ENCODE measurements at regions not wholly inside any gene's neighbourhood (a gene's known extent, or its start where the extent isn't known, plus 50 kb on each side); places are given as distances from the start of the nearest gene placed in this dataset.

- no peak for ATAC-seq
- Histone ChIP-seq H3K4me3 (no peak overlapping the region), H3K27ac (no peak overlapping the region), H3K36me3 (no peaks in the 10 kb centered on the region), H3K9me3 (no peaks in the 10 kb centered on the region), H3K27me3 (no peaks in the 10 kb centered on the region), H3K4me1 (no peaks in the 10 kb centered on the region)
- intact Hi-C loops (cut with DNase I), result no loop called here
- no peak for DNase-seq
- TF ChIP-seq CTCF (IDR thresholded peaks at IDR 0.05), result no peak
Observed at GRCh38 chr11:42709216-42709615, 602.6 kb upstream of the API5 start.

- H3K27ac ChIP-seq, result no peak overlapping the region
- H3K4me1 ChIP-seq, result no peaks in the 10 kb centered on the region
- H3K9me3 ChIP-seq, result no peaks in the 10 kb centered on the region
- no peak for TF ChIP-seq CTCF (IDR thresholded peaks at IDR 0.05)
- no peak for DNase-seq
- intact Hi-C loops (cut with DNase I), result no loop called here
- ATAC-seq, result no peak
- H3K36me3 ChIP-seq, result no peaks in the 10 kb centered on the region
- no peak overlapping the region for H3K4me3 ChIP-seq
- H3K27me3 ChIP-seq, result no peaks in the 10 kb centered on the region
Observed at GRCh38 chr11:42713279-42713678, 598.5 kb upstream of the API5 start.

- H3K27me3 ChIP-seq, result no peaks in the 10 kb centered on the region
- no peak for TF ChIP-seq CTCF (IDR thresholded peaks at IDR 0.05)
- no peak overlapping the region for H3K27ac ChIP-seq
- H3K4me1 ChIP-seq, result no peaks in the 10 kb centered on the region
- H3K36me3 ChIP-seq, result no peaks in the 10 kb centered on the region
- H3K4me3 ChIP-seq, result no peak overlapping the region
- H3K9me3 ChIP-seq, result no peaks in the 10 kb centered on the region
- intact Hi-C loops (cut with DNase I), result no loop called here
- DNase-seq, result no peak
- no peak for ATAC-seq
Observed at GRCh38 chr11:42713753-42714152, 598.0 kb upstream of the API5 start.

GRCh38 chr11:42720716-42721563 is 590.9 kb upstream of the API5 start:
- no peaks in the 10 kb centered on the region for H3K4me1 ChIP-seq
- no peak overlapping the region for H3K4me3 ChIP-seq
- no peak overlapping the region for H3K27ac ChIP-seq
- H3K9me3 ChIP-seq, result no peaks in the 10 kb centered on the region
- H3K36me3 ChIP-seq, result no peaks in the 10 kb centered on the region
- intact Hi-C loops (cut with DNase I), result no loop called here
- no peaks in the 10 kb centered on the region for H3K27me3 ChIP-seq
- DNase-seq (no peak), ATAC-seq (no peak)
- TF ChIP-seq CTCF (IDR thresholded peaks at IDR 0.05), result no peak

GRCh38 chr11:42727879-42728278 is 583.9 kb upstream of the API5 start:
- TF ChIP-seq CTCF (IDR thresholded peaks at IDR 0.05), result no peak
- H3K36me3 ChIP-seq, result no peaks in the 10 kb centered on the region
- ATAC-seq, result no peak
- no peaks in the 10 kb centered on the region for H3K4me1 ChIP-seq
- no peak overlapping the region for H3K27ac ChIP-seq
- intact Hi-C loops (cut with DNase I), result no loop called here
- no peak for DNase-seq
- no peaks in the 10 kb centered on the region for H3K27me3 ChIP-seq
- no peaks in the 10 kb centered on the region for H3K9me3 ChIP-seq
- no peak overlapping the region for H3K4me3 ChIP-seq

Data from upper lobe of right lung (tissue), 1 donor.